ENCODE measurements at regions not wholly inside any gene's neighbourhood (a gene's known extent, or its start where the extent isn't known, plus 50 kb on each side); places are given as distances from the start of the nearest gene placed in this dataset.

- no peaks in the 10 kb centered on the region for H3K9me3 ChIP-seq (ENCODE audit: control insufficient read depth, low read length, poor library complexity, severe bottlenecking)
- no peak for DNase-seq
- H3K27ac Mint-ChIP-seq = no peak overlapping the region
These were observed 98.1 kb downstream of the PSMG1 start for GRCh38 chr21:39084979-39085729.

GRCh38 chr21:39084073-39084472 is 99.2 kb downstream of the PSMG1 start:
- H3K36me3 Mint-ChIP-seq (ENCODE audit: low read depth) = no peaks in the 10 kb centered on the region
- ATAC-seq (no peak), DNase-seq (no peak)
- no peaks in the 10 kb centered on the region for H3K4me1 Mint-ChIP-seq
- H3K9me3 ChIP-seq (ENCODE audit: control insufficient read depth, low read length, poor library complexity, severe bottlenecking) = no peaks in the 10 kb centered on the region
- H3K27ac Mint-ChIP-seq = no peak overlapping the region
- peaks cover 37% of the 10 kb centered on the region for H3K27me3 Mint-ChIP-seq
- H3K4me3 Mint-ChIP-seq = no peak overlapping the region

More at GRCh38 chr21:39084979-39085729, 98.1 kb downstream of the PSMG1 start:
- ATAC-seq = no peak
- Mint-ChIP-seq H3K4me1 (no peaks in the 10 kb centered on the region), H3K36me3 (ENCODE audit: low read depth) (no peaks in the 10 kb centered on the region), H3K27me3 (peaks cover 28% of the 10 kb centered on the region), H3K4me3 (no peak overlapping the region)

GRCh38 chr21:39083377-39084008 is 99.8 kb downstream of the PSMG1 start:
- DNase-seq = no peak
- H3K4me3 Mint-ChIP-seq = no peak overlapping the region
- H3K9me3 ChIP-seq (ENCODE audit: control insufficient read depth, low read length, poor library complexity, severe bottlenecking) = no peaks in the 10 kb centered on the region
- H3K27ac Mint-ChIP-seq = no peak overlapping the region
- no peak for ATAC-seq
- H3K27me3 Mint-ChIP-seq = peaks cover 42% of the 10 kb centered on the region
- H3K36me3 Mint-ChIP-seq (ENCODE audit: low read depth) = no peaks in the 10 kb centered on the region
- H3K4me1 Mint-ChIP-seq = no peaks in the 10 kb centered on the region

GRCh38 chr21:39082656-39083376 is 100.4 kb downstream of the PSMG1 start:
- Mint-ChIP-seq H3K27ac (no peak overlapping the region), H3K27me3 (peaks cover 46% of the 10 kb centered on the region), H3K4me3 (no peak overlapping the region), H3K4me1 (no peaks in the 10 kb centered on the region), H3K36me3 (ENCODE audit: low read depth) (no peaks in the 10 kb centered on the region)
- H3K9me3 ChIP-seq (ENCODE audit: control insufficient read depth, low read length, poor library complexity, severe bottlenecking) = no peaks in the 10 kb centered on the region
- no peak for DNase-seq
- no peak for ATAC-seq

GRCh38 chr21:39080366-39080765 is 102.9 kb downstream of the PSMG1 start:
- H3K27ac Mint-ChIP-seq = no peak overlapping the region
- no peaks in the 10 kb centered on the region for H3K4me1 Mint-ChIP-seq
- no peak for ATAC-seq
- H3K9me3 ChIP-seq (ENCODE audit: control insufficient read depth, low read length, poor library complexity, severe bottlenecking) = no peaks in the 10 kb centered on the region
- DNase-seq = no peak
- H3K4me3 Mint-ChIP-seq = no peak overlapping the region
- H3K27me3 Mint-ChIP-seq = peaks cover 32% of the 10 kb centered on the region
- no peaks in the 10 kb centered on the region for H3K36me3 Mint-ChIP-seq (ENCODE audit: low read depth)

GRCh38 chr21:39079617-39080016 is 103.6 kb downstream of the PSMG1 start:
- H3K9me3 ChIP-seq (ENCODE audit: control insufficient read depth, low read length, poor library complexity, severe bottlenecking) = no peaks in the 10 kb centered on the region
- DNase-seq (no peak), ATAC-seq (no peak)
- H3K36me3 Mint-ChIP-seq (ENCODE audit: low read depth) = no peaks in the 10 kb centered on the region
- peaks cover 31% of the 10 kb centered on the region for H3K27me3 Mint-ChIP-seq
- no peak overlapping the region for H3K27ac Mint-ChIP-seq
- H3K4me1 Mint-ChIP-seq = no peaks in the 10 kb centered on the region
- H3K4me3 Mint-ChIP-seq = no peak overlapping the region

- no peaks in the 10 kb centered on the region for H3K9me3 ChIP-seq (ENCODE audit: control insufficient read depth, low read length, poor library complexity, severe bottlenecking)
- DNase-seq (no peak), ATAC-seq (no peak)
- Mint-ChIP-seq H3K4me3 (no peak overlapping the region), H3K27me3 (peaks cover 26% of the 10 kb centered on the region), H3K36me3 (ENCODE audit: low read depth) (no peaks in the 10 kb centered on the region), H3K4me1 (no peaks in the 10 kb centered on the region), H3K27ac (no peak overlapping the region)
These were observed 104.8 kb downstream of the PSMG1 start for GRCh38 chr21:39078322-39079065.

- no peak for ATAC-seq
- H3K9me3 ChIP-seq (ENCODE audit: control insufficient read depth, low read length, poor library complexity, severe bottlenecking) = no peaks in the 10 kb centered on the region
- Mint-ChIP-seq H3K4me3 (no peak overlapping the region), H3K27me3 (peaks cover 24% of the 10 kb centered on the region), H3K36me3 (ENCODE audit: low read depth) (no peaks in the 10 kb centered on the region), H3K27ac (no peak overlapping the region), H3K4me1 (no peaks in the 10 kb centered on the region)
- DNase-seq = no peak
These were observed 105.4 kb downstream of the PSMG1 start for GRCh38 chr21:39077876-39078275.

- H3K4me3 Mint-ChIP-seq = no peak overlapping the region
These were observed 108.7 kb downstream of the PSMG1 start for GRCh38 chr21:39074508-39074907.

GRCh38 chr21:39073717-39074116 is 109.5 kb downstream of the PSMG1 start:
- H3K4me3 Mint-ChIP-seq = no peak overlapping the region
- no peak overlapping the region for H3K27ac Mint-ChIP-seq
- no peaks in the 10 kb centered on the region for H3K4me1 Mint-ChIP-seq
- no peak for ATAC-seq
- H3K27me3 Mint-ChIP-seq = peaks cover 7% of the 10 kb centered on the region
- H3K36me3 Mint-ChIP-seq (ENCODE audit: low read depth) = no peaks in the 10 kb centered on the region
- no peak for DNase-seq
- H3K9me3 ChIP-seq (ENCODE audit: control insufficient read depth, low read length, poor library complexity, severe bottlenecking) = no peaks in the 10 kb centered on the region

More at GRCh38 chr21:39074508-39074907, 108.7 kb downstream of the PSMG1 start:
- H3K27me3 Mint-ChIP-seq = peaks cover 13% of the 10 kb centered on the region
- DNase-seq (no peak), ATAC-seq (no peak)
- H3K9me3 ChIP-seq (ENCODE audit: control insufficient read depth, low read length, poor library complexity, severe bottlenecking) = no peaks in the 10 kb centered on the region
- no peaks in the 10 kb centered on the region for H3K36me3 Mint-ChIP-seq (ENCODE audit: low read depth)
- H3K27ac Mint-ChIP-seq = no peak overlapping the region
- no peaks in the 10 kb centered on the region for H3K4me1 Mint-ChIP-seq

- DNase-seq = no peak
- Mint-ChIP-seq H3K27me3 (peaks cover 2% of the 10 kb centered on the region), H3K36me3 (ENCODE audit: low read depth) (no peaks in the 10 kb centered on the region), H3K27ac (no peak overlapping the region), H3K4me1 (no peaks in the 10 kb centered on the region), H3K4me3 (no peak overlapping the region)
- ATAC-seq = no peak
- H3K9me3 ChIP-seq (ENCODE audit: control insufficient read depth, low read length, poor library complexity, severe bottlenecking) = no peaks in the 10 kb centered on the region
These were observed 110.2 kb downstream of the PSMG1 start for GRCh38 chr21:39073063-39073462.

- no peak for ATAC-seq
- no peak overlapping the region for H3K27ac Mint-ChIP-seq
- no peaks in the 10 kb centered on the region for H3K9me3 ChIP-seq (ENCODE audit: control insufficient read depth, low read length, poor library complexity, severe bottlenecking)
- no peaks in the 10 kb centered on the region for H3K36me3 Mint-ChIP-seq (ENCODE audit: low read depth)
- H3K4me1 Mint-ChIP-seq = no peaks in the 10 kb centered on the region
- DNase-seq = no peak
- H3K4me3 Mint-ChIP-seq = no peak overlapping the region
- H3K27me3 Mint-ChIP-seq = peaks cover 8% of the 10 kb centered on the region
These were observed 110.8 kb downstream of the PSMG1 start for GRCh38 chr21:39072468-39072867.

GRCh38 chr21:39071623-39072214 is 111.5 kb downstream of the PSMG1 start:
- DNase-seq (no peak), ATAC-seq (no peak)
- Mint-ChIP-seq H3K27ac (no peak overlapping the region), H3K4me3 (no peak overlapping the region), H3K27me3 (peaks cover 10% of the 10 kb centered on the region), H3K4me1 (no peaks in the 10 kb centered on the region), H3K36me3 (ENCODE audit: low read depth) (no peaks in the 10 kb centered on the region)
- H3K9me3 ChIP-seq (ENCODE audit: control insufficient read depth, low read length, poor library complexity, severe bottlenecking) = no peaks in the 10 kb centered on the region
